ENCODE measurements at regions not wholly inside any gene's neighbourhood (a gene's known extent, or its start where the extent isn't known, plus 50 kb on each side); places are given as distances from the start of the nearest gene placed in this dataset.

DNA sequence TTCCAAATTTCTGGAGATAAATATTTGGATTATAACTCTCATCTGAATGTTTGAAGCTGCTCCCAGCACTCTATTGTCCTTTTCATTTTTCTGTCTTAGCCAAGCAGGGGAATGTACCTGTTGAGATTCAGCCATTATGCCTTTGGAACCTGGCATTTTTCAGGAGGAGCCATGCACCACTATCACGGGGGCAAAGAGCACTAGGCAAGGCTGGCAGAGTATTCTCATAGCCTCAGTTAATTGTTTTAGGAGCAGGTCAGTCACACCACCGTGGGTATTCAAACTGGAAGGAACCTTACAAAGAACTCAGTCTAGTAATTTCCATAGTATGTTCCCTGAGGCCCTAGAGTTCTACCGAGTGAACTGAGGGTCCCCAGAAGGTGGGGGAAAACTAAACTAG is 348.9 kb downstream of the TMEM114 start:
- DNase-seq (ENCODE audit: low read depth, low spot score): no peak
- POLR2A ChIA-PET: no interaction called here
- TF ChIP-seq, protein P1, sequence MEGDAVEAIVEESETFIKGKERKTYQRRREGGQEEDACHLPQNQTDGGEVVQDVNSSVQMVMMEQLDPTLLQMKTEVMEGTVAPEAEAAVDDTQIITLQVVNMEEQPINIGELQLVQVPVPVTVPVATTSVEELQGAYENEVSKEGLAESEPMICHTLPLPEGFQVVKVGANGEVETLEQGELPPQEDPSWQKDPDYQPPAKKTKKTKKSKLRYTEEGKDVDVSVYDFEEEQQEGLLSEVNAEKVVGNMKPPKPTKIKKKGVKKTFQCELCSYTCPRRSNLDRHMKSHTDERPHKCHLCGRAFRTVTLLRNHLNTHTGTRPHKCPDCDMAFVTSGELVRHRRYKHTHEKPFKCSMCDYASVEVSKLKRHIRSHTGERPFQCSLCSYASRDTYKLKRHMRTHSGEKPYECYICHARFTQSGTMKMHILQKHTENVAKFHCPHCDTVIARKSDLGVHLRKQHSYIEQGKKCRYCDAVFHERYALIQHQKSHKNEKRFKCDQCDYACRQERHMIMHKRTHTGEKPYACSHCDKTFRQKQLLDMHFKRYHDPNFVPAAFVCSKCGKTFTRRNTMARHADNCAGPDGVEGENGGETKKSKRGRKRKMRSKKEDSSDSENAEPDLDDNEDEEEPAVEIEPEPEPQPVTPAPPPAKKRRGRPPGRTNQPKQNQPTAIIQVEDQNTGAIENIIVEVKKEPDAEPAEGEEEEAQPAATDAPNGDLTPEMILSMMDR (IDR thresholded peaks at IDR 0.05; ENCODE audit: insufficient read depth, low read length, missing control alignments): no peak
- H3K4me3 ChIP-seq (ENCODE audit: low read depth, low read length): no peak overlapping the region
- CTCF ChIA-PET: no interaction called here

DNA sequence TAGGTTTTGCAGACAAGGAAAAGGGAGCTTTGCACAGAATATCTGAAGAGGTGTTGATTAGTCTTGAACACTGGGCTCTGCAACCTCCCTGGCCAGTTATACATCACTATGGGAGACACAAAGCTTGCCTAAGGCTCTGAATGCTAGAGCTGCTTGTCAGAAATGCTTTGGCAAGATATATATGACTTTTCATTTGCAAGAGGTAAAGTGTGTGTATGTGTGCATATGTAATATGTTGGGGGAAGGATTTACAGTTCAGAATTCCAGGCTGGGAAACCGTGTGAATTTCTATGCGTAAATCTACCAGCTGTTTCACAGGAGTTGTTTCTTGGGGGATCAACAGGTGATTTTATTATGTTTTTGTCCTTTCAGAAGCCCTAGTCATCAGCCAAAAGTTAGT is 350.9 kb downstream of the TMEM114 start:
- no peak for DNase-seq (ENCODE audit: low read depth, low spot score)
- TF ChIP-seq, protein P1 (IDR thresholded peaks at IDR 0.05; ENCODE audit: insufficient read depth, low read length, missing control alignments): no peak
- CTCF ChIA-PET: no interaction called here
- H3K4me3 ChIP-seq (ENCODE audit: low read depth, low read length): no peak overlapping the region
- POLR2A ChIA-PET: no interaction called here

DNA sequence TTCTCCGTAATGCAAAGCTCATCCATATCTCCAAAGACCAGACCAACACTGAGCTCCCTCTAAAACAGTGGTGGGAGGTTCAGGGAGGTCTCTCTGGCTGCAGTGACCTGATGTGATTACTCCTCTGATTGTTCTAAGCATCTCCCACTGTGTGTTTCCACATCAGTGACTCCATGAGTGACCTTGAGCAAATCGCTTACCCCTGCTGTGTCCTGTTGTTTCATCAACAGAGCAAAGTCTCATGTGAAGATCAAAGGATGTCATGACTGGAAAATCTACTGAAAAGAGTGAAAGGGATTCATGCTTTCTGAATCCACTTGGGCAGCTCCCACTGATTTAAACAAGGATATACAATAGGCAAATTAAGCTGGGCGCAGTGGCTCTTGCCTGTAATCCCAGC is 352.9 kb downstream of the TMEM114 start:
- POLR2A ChIA-PET: no interaction called here
- CTCF ChIA-PET: no interaction called here
- TF ChIP-seq, protein P1 (IDR thresholded peaks at IDR 0.05; ENCODE audit: insufficient read depth, low read length, missing control alignments): no peak

DNA sequence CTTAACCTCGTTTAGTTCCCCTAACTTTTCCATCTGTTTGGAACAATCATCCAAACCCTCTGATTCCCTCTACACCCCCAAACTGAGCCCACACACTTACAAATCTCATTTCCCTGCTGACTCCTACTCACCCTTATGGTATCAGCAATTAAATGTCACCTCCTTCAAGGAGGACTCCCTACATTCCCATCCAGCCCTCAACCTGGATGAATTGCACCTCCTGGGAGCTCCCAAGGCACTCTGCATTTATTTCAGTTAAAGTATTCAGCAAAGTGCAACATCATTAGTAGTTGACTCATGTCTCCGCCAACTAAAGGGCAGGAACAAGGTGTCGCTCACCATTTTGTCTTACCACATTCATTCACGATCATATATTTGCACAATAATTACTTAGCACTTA is 353.5 kb downstream of the TMEM114 start:
- TF ChIP-seq, protein P1 (IDR thresholded peaks at IDR 0.05; ENCODE audit: insufficient read depth, low read length, missing control alignments): no peak
- POLR2A ChIA-PET: no interaction called here
- no peak overlapping the region for H3K4me3 ChIP-seq (ENCODE audit: low read depth, low read length)
- no peak for DNase-seq (ENCODE audit: low read depth, low spot score)
- CTCF ChIA-PET: no interaction called here

More for the DNA sequence above, 352.9 kb downstream of the TMEM114 start:
- no peak overlapping the region for H3K4me3 ChIP-seq (ENCODE audit: low read depth, low read length)
- DNase-seq (ENCODE audit: low read depth, low spot score): no peak

DNA sequence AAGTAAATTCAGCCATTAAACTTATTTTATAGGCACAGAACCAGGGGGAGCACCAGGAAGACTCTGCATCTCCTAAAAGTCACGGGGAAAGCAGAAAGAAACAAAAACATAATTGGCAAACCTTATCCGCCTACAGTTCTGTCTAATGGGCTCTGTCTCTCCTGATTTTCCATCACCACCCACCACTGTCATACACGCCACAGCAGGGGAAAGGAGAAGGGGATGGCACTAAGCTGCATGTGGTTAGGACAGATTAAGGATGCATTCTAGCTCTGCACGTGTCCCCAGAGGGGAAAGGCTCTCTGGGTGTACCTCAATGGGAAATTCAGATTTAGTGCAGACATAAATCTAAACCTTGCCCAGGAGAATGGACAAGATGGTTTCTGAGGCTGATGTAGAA is 359.8 kb downstream of the TMEM114 start:
- DNase-seq (ENCODE audit: low read depth, low spot score): no peak
- ChIA-PET CTCF (no interaction called here), POLR2A (no interaction called here)
- TF ChIP-seq, protein P1 (IDR thresholded peaks at IDR 0.05; ENCODE audit: insufficient read depth, low read length, missing control alignments): no peak
- H3K4me3 ChIP-seq (ENCODE audit: low read depth, low read length): no peak overlapping the region

DNA sequence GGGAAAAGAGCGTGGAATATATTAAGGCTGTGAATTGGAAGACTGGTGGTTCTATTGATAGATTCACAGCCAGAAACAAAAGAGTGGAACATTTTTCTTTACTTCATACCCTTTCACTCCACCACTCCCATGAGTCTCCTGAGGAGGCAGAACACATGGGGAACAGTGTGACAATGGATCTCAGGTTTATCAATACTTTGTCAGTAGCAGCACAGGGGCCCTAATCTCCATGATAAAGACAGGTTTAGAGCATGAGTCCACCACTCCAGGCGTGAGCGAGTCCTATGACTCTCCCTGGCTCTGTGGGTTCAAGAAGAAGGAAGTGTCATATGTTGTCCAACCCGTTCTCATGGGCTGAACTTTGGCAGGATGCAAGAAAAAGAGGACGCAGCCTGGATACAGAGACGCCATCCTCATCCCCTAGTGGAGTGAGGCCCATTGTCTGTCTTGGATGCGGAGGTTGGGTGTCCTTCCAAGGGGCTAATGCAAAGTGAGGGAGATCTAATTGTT is 361.2 kb downstream of the TMEM114 start:
- POLR2A ChIA-PET: no interaction called here
- no peak for DNase-seq (ENCODE audit: low read depth, low spot score)
- TF ChIP-seq, protein P1 (IDR thresholded peaks at IDR 0.05; ENCODE audit: insufficient read depth, low read length, missing control alignments): no peak
- H3K4me3 ChIP-seq (ENCODE audit: low read depth, low read length): no peak overlapping the region
- CTCF ChIA-PET: no interaction called here

Measured in AG04449 (cell line).